GM19438 (cell line): ENCODE measurements at regions not wholly inside any gene's neighbourhood (a gene's known extent, or its start where the extent isn't known, plus 50 kb on each side); places are given as distances from the start of the nearest gene placed in this dataset.

Experiments used
- ATAC-seq: cut with Tn5 transposase; IDR thresholded peaks from one replicate; pipeline ENCODE4 v1.9.1; 2021; ENCODE audit warnings: low read depth; ENCODE audit not compliant: unreplicated experiment

- ATAC-seq = no peak
Observed at GRCh38 chr11:11177156-11177808, 175.8 kb downstream of the CSNK2A3 start.

- ATAC-seq = no peak
Observed at GRCh38 chr11:11173316-11174025, 179.6 kb downstream of the CSNK2A3 start.

- ATAC-seq = peak; percentile 67
Observed at GRCh38 chr11:11171854-11172253, 181.2 kb downstream of the CSNK2A3 start.

- ATAC-seq = no peak
Observed at GRCh38 chr11:11171285-11171684, 181.8 kb downstream of the CSNK2A3 start.

GRCh38 chr11:11170352-11171084 is 182.5 kb downstream of the CSNK2A3 start:
- no peak for ATAC-seq

GRCh38 chr11:11169715-11170351 is 183.2 kb downstream of the CSNK2A3 start:
- no peak for ATAC-seq

- no peak for ATAC-seq
Observed at GRCh38 chr11:11167806-11168205, 185.2 kb downstream of the CSNK2A3 start.

GRCh38 chr11:11164334-11164690 is 188.7 kb downstream of the CSNK2A3 start:
- no peak for ATAC-seq

- no peak for ATAC-seq
Observed at GRCh38 chr11:11163669-11164333, 189.2 kb downstream of the CSNK2A3 start.

GRCh38 chr11:11163236-11163635 is 189.8 kb downstream of the CSNK2A3 start:
- no peak for ATAC-seq

- no peak for ATAC-seq
Observed at GRCh38 chr11:11157185-11157584, 195.9 kb downstream of the CSNK2A3 start.

GRCh38 chr11:11155962-11156815 is 196.9 kb downstream of the CSNK2A3 start:
- ATAC-seq = peak; percentile 60

- ATAC-seq = no peak
Observed at GRCh38 chr11:11152877-11153276, 200.2 kb downstream of the CSNK2A3 start.

GRCh38 chr11:11149671-11150459 is 203.2 kb downstream of the CSNK2A3 start:
- ATAC-seq = no peak

- ATAC-seq = no peak
Observed at GRCh38 chr11:11148596-11148995, 204.5 kb downstream of the CSNK2A3 start.

- no peak for ATAC-seq
Observed at GRCh38 chr11:11148104-11148509, 204.9 kb downstream of the CSNK2A3 start.

GRCh38 chr11:11146830-11147229 is 206.2 kb downstream of the CSNK2A3 start:
- ATAC-seq = no peak

- ATAC-seq = no peak
Observed at GRCh38 chr11:11143849-11144248, 209.2 kb downstream of the CSNK2A3 start.

GRCh38 chr11:11142430-11142829 is 210.6 kb downstream of the CSNK2A3 start:
- ATAC-seq = no peak
